IMR-90 (cell line): ENCODE measurements at regions not wholly inside any gene's neighbourhood (a gene's known extent, or its start where the extent isn't known, plus 50 kb on each side); places are given as distances from the start of the nearest gene placed in this dataset.

Experiments
- BHLHE40 ChIP-seq: fragments of 150-350 bp; IDR thresholded peaks from 2 replicates; pipeline ENCODE4 v1.6.1; 2016; ENCODE audit warnings: mild to moderate bottlenecking, low read depth, low read length
- CTCF ChIP-seq: conservative IDR thresholded peaks from 2 replicates; pipeline ENCODE4 v1.5.1; 2012; ENCODE audit warnings: mild to moderate bottlenecking, low read depth, low read length, improper control_type of control experiment
- FOS ChIP-seq: fragments of 150-350 bp; IDR thresholded peaks from 2 replicates; pipeline ENCODE4 v1.6.1; 2016; ENCODE audit warnings: low read depth, low read length
- MAFK ChIP-seq: IDR thresholded peaks from 2 replicates; pipeline ENCODE4 v1.6.1; 2012; ENCODE audit warnings: low read depth, low read length, improper control_type of control experiment
- MXI1 ChIP-seq: IDR thresholded peaks from 2 replicates; pipeline ENCODE4 v1.6.1; 2012; ENCODE audit warnings: low read depth, mild to moderate bottlenecking, low read length, moderate library complexity, borderline replicate concordance
- POLR2A ChIP-seq: IDR thresholded peaks from 2 replicates; pipeline ENCODE4 v1.6.1; 2012; ENCODE audit warnings: mild to moderate bottlenecking, low read depth, low read length
- RAD21 ChIP-seq: IDR thresholded peaks from 2 replicates; pipeline ENCODE4 v1.6.1; 2012; ENCODE audit warnings: low read length, improper control_type of control experiment
- RCOR1 ChIP-seq: IDR thresholded peaks from 2 replicates; pipeline ENCODE4 v1.6.1; 2012; ENCODE audit warnings: mild to moderate bottlenecking, low read length, improper control_type of control experiment; ENCODE audit not compliant: insufficient replicate concordance
- RFX5 ChIP-seq: IDR thresholded peaks from 2 replicates; pipeline ENCODE4 v1.8.0; 2012; ENCODE audit warnings: low read depth, mild to moderate bottlenecking, low read length, moderate library complexity

- TF ChIP-seq CTCF (no peak), POLR2A (no peak), MXI1 (no peak), FOS (no peak), RFX5 (no peak), MAFK (no peak), RAD21 (no peak), BHLHE40 (no peak), RCOR1 (no peak)
Measured at GRCh38 chr5:45057564-45057963, 248.8 kb downstream of the MRPS30 start.
